ENCODE measurements at regions not wholly inside any gene's neighbourhood (a gene's known extent, or its start where the extent isn't known, plus 50 kb on each side); places are given as distances from the start of the nearest gene placed in this dataset.

DNA sequence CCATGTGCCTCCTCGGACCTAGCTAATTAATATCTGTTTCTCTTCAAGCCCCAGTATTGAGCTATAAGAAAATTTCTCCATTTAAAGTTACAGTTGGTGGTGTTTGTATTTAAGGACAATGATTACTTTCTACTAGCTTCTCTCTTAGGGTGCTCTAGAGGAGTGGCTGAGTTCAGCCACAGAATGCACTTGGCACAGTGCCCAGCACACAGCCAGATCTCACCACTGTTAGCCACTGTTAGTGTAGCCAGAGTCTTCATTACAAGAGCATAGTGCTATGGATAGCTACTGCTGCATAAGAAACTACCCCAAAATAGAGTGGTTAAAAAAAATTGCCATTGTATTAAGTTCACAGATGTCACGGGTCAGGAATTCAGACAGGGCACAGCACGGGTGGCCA is 421.3 kb downstream of the BCOR start:
- no peaks in the 10 kb centered on the region for H3K79me2 ChIP-seq (ENCODE audit: insufficient read depth)

DNA sequence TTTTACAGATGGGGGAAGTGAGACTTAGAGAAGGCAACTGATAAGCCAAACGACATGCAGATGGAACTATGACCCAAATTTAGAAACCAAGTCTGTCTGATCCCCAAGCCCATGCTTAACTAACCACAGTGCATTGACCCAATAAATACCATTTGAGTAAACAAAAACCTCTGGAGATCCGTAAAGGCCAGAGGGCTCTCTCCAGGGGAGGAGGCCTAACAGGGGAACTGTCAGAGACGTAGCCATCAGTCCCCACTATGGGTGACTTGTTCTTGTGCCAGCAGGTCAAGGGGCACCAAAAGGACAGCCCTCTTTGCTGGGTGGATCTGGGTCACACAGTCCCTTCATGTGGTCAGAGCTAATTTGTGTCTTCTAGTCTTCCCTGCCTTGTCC is 420.2 kb downstream of the BCOR start:
- 47% methylated on average over 3 of the region's 3 CpGs for WGBS (ENCODE audit: low lambda C conversion rate)
- DNase-seq, result no peak
- no peak overlapping the region for H3K9ac ChIP-seq
- POLR2A ChIA-PET, result no interaction called here
- no peak overlapping the region for H2AFZ ChIP-seq (ENCODE audit: low read depth)
- no peaks in the 10 kb centered on the region for H3K9me2 ChIP-seq
- H3F3A ChIP-seq (replicated peaks; ENCODE audit: insufficient read depth), result no peaks in the 10 kb centered on the region
- peaks cover 0 to 15% of the 10 kb centered on the region in 2 experiments; a peak in 1 of 4 replicates for H3K4me1 ChIP-seq (ENCODE audit: control insufficient read depth in 1 of 2, insufficient read depth in 2 of 2, low read depth in 1 of 2, low read length in 1 of 2)
- no peaks in the 10 kb centered on the region for H3K27me3 ChIP-seq (ENCODE audit: insufficient read depth)
- no peak overlapping the region for H3K4me3 ChIP-seq (ENCODE audit: low read depth in 2 of 2, low read length in 1 of 2)
- no peaks in the 10 kb centered on the region for H3K36me3 ChIP-seq (replicated peaks in 1 of 2; ENCODE audit: control insufficient read depth in 1 of 2, insufficient read depth in 2 of 2, low read length in 1 of 2)
- H3K79me2 ChIP-seq (ENCODE audit: insufficient read depth), result no peaks in the 10 kb centered on the region
- H3K4me2 ChIP-seq, result no peak overlapping the region
- no peaks in the 10 kb centered on the region for H4K20me1 ChIP-seq (ENCODE audit: insufficient read depth)
- CTCF ChIA-PET, result no interaction called here
- H3K27ac ChIP-seq (ENCODE audit: low read depth in 2 of 2, low read length in 1 of 2), result peak overlapping the region in 1 of 2 experiments; percentile 36; a peak in 1 of 4 replicates
- no peaks in the 10 kb centered on the region for H3K9me3 ChIP-seq
- TF ChIP-seq POLR2AphosphoS5 (IDR thresholded peaks at IDR 0.05; ENCODE audit: low read depth, low read length) (no peak), FOXJ3 (CRISPR knock-in tag; IDR thresholded peaks at IDR 0.05) (no peak), EP300 (IDR thresholded peaks at IDR 0.05; ENCODE audit: borderline replicate concordance in 1 of 2, low read depth in 1 of 2, low read length in 1 of 2) (no peak), RCOR1 (IDR thresholded peaks at IDR 0.05; ENCODE audit: low read length) (no peak), ELF1 (IDR thresholded peaks at IDR 0.05) (no peak), SMC3 (IDR thresholded peaks at IDR 0.05; ENCODE audit: low read depth, low read length) (no peak), FOSL2 (IDR thresholded peaks at IDR 0.05; ENCODE audit: borderline replicate concordance, low read depth) (no peak), CHD2 (IDR thresholded peaks at IDR 0.05; ENCODE audit: low read length, partially characterized antibody) (no peak)
- TF ChIP-seq, protein P1, sequence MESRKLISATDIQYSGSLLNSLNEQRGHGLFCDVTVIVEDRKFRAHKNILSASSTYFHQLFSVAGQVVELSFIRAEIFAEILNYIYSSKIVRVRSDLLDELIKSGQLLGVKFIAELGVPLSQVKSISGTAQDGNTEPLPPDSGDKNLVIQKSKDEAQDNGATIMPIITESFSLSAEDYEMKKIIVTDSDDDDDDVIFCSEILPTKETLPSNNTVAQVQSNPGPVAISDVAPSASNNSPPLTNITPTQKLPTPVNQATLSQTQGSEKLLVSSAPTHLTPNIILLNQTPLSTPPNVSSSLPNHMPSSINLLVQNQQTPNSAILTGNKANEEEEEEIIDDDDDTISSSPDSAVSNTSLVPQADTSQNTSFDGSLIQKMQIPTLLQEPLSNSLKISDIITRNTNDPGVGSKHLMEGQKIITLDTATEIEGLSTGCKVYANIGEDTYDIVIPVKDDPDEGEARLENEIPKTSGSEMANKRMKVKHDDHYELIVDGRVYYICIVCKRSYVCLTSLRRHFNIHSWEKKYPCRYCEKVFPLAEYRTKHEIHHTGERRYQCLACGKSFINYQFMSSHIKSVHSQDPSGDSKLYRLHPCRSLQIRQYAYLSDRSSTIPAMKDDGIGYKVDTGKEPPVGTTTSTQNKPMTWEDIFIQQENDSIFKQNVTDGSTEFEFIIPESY (IDR thresholded peaks at IDR 0.05; ENCODE audit: borderline replicate concordance, low read depth), result no peak
- TF ChIP-seq, protein P2, sequence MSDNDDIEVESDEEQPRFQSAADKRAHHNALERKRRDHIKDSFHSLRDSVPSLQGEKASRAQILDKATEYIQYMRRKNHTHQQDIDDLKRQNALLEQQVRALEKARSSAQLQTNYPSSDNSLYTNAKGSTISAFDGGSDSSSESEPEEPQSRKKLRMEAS (IDR thresholded peaks at IDR 0.05; ENCODE audit: low read depth), result no peak
- TF ChIP-seq, protein P3, sequence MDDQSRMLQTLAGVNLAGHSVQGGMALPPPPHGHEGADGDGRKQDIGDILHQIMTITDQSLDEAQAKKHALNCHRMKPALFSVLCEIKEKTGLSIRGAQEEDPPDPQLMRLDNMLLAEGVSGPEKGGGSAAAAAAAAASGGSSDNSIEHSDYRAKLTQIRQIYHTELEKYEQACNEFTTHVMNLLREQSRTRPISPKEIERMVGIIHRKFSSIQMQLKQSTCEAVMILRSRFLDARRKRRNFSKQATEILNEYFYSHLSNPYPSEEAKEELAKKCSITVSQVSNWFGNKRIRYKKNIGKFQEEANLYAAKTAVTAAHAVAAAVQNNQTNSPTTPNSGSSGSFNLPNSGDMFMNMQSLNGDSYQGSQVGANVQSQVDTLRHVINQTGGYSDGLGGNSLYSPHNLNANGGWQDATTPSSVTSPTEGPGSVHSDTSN (IDR thresholded peaks at IDR 0.05), result no peak

More for the DNA sequence above, 421.3 kb downstream of the BCOR start:
- no peaks in the 10 kb centered on the region for H3K36me3 ChIP-seq (replicated peaks in 1 of 2; ENCODE audit: control insufficient read depth in 1 of 2, insufficient read depth in 2 of 2, low read length in 1 of 2)
- DNase-seq, result no peak
- ChIA-PET CTCF (no interaction called here), POLR2A (interaction anchor here (1.3 kb wide), 1 partner anchor 13 kb away, joined by 3 read pairs; no protein-coding TSS in a partner anchor)
- H3K9ac ChIP-seq, result no peak overlapping the region
- H3K4me3 ChIP-seq (ENCODE audit: low read depth in 2 of 2, low read length in 1 of 2), result no peak overlapping the region
- H4K20me1 ChIP-seq (ENCODE audit: insufficient read depth), result no peaks in the 10 kb centered on the region
- no peak overlapping the region for H3K27ac ChIP-seq (ENCODE audit: low read depth in 2 of 2, low read length in 1 of 2)
- TF ChIP-seq ELF1 (IDR thresholded peaks at IDR 0.05), result no peak
- TF ChIP-seq, protein P4, sequence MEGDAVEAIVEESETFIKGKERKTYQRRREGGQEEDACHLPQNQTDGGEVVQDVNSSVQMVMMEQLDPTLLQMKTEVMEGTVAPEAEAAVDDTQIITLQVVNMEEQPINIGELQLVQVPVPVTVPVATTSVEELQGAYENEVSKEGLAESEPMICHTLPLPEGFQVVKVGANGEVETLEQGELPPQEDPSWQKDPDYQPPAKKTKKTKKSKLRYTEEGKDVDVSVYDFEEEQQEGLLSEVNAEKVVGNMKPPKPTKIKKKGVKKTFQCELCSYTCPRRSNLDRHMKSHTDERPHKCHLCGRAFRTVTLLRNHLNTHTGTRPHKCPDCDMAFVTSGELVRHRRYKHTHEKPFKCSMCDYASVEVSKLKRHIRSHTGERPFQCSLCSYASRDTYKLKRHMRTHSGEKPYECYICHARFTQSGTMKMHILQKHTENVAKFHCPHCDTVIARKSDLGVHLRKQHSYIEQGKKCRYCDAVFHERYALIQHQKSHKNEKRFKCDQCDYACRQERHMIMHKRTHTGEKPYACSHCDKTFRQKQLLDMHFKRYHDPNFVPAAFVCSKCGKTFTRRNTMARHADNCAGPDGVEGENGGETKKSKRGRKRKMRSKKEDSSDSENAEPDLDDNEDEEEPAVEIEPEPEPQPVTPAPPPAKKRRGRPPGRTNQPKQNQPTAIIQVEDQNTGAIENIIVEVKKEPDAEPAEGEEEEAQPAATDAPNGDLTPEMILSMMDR (IDR thresholded peaks at IDR 0.05), result no peak
- TF ChIP-seq JUND (IDR thresholded peaks at IDR 0.05), result no peak
- TF ChIP-seq RAD21 (IDR thresholded peaks at IDR 0.05; ENCODE audit: low read length), result no peak
- TF ChIP-seq, protein P5, sequence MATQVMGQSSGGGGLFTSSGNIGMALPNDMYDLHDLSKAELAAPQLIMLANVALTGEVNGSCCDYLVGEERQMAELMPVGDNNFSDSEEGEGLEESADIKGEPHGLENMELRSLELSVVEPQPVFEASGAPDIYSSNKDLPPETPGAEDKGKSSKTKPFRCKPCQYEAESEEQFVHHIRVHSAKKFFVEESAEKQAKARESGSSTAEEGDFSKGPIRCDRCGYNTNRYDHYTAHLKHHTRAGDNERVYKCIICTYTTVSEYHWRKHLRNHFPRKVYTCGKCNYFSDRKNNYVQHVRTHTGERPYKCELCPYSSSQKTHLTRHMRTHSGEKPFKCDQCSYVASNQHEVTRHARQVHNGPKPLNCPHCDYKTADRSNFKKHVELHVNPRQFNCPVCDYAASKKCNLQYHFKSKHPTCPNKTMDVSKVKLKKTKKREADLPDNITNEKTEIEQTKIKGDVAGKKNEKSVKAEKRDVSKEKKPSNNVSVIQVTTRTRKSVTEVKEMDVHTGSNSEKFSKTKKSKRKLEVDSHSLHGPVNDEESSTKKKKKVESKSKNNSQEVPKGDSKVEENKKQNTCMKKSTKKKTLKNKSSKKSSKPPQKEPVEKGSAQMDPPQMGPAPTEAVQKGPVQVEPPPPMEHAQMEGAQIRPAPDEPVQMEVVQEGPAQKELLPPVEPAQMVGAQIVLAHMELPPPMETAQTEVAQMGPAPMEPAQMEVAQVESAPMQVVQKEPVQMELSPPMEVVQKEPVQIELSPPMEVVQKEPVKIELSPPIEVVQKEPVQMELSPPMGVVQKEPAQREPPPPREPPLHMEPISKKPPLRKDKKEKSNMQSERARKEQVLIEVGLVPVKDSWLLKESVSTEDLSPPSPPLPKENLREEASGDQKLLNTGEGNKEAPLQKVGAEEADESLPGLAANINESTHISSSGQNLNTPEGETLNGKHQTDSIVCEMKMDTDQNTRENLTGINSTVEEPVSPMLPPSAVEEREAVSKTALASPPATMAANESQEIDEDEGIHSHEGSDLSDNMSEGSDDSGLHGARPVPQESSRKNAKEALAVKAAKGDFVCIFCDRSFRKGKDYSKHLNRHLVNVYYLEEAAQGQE (IDR thresholded peaks at IDR 0.05; ENCODE audit: low read depth, low read length), result no peak
- no peak for TF ChIP-seq TAF1 (IDR thresholded peaks at IDR 0.05; ENCODE audit: borderline replicate concordance, low read depth, low read length)
- TF ChIP-seq FOXJ3 (CRISPR knock-in tag; IDR thresholded peaks at IDR 0.05), result no peak
- TF ChIP-seq POLR2AphosphoS5 (IDR thresholded peaks at IDR 0.05; ENCODE audit: low read depth, low read length), result no peak
- no peak for TF ChIP-seq NRF1 (IDR thresholded peaks at IDR 0.05; ENCODE audit: low read depth, low read length)
- no peak for TF ChIP-seq NFIC (IDR thresholded peaks at IDR 0.05; ENCODE audit: borderline replicate concordance)
- no peak for TF ChIP-seq RFX5 (IDR thresholded peaks at IDR 0.05; ENCODE audit: low read length)
- no peak for TF ChIP-seq SMC3 (IDR thresholded peaks at IDR 0.05; ENCODE audit: low read depth, low read length)
- no peaks in the 10 kb centered on the region for H3K9me3 ChIP-seq
- peaks cover 0 to 15% of the 10 kb centered on the region in 2 experiments; a peak in 1 of 4 replicates for H3K4me1 ChIP-seq (ENCODE audit: control insufficient read depth in 1 of 2, insufficient read depth in 2 of 2, low read depth in 1 of 2, low read length in 1 of 2)
- no peak overlapping the region for H2AFZ ChIP-seq (ENCODE audit: low read depth)
- H3K9me2 ChIP-seq, result no peaks in the 10 kb centered on the region
- H3F3A ChIP-seq (replicated peaks; ENCODE audit: insufficient read depth), result no peaks in the 10 kb centered on the region
- WGBS (ENCODE audit: low lambda C conversion rate), result 36% methylated on average over 3 of the region's 3 CpGs
- no peaks in the 10 kb centered on the region for H3K27me3 ChIP-seq (ENCODE audit: insufficient read depth)
- H3K4me2 ChIP-seq, result no peak overlapping the region
